ENCODE measurements at regions not wholly inside any gene's neighbourhood (a gene's known extent, or its start where the extent isn't known, plus 50 kb on each side); places are given as distances from the start of the nearest gene placed in this dataset.

- H3K9me3 ChIP-seq (replicated peaks; ENCODE audit: insufficient read depth, low read length), result no peaks in the 10 kb centered on the region
- no peak overlapping the region for H2AFZ ChIP-seq (ENCODE audit: low read length)
- TF ChIP-seq EZH2phosphoT487 (IDR thresholded peaks at IDR 0.05; ENCODE audit: low read length) (no peak), EZH2 (optimal IDR thresholded peaks at IDR 0.05; ENCODE audit: low read depth, low read length) (no peak)
- TF ChIP-seq, protein P1, sequence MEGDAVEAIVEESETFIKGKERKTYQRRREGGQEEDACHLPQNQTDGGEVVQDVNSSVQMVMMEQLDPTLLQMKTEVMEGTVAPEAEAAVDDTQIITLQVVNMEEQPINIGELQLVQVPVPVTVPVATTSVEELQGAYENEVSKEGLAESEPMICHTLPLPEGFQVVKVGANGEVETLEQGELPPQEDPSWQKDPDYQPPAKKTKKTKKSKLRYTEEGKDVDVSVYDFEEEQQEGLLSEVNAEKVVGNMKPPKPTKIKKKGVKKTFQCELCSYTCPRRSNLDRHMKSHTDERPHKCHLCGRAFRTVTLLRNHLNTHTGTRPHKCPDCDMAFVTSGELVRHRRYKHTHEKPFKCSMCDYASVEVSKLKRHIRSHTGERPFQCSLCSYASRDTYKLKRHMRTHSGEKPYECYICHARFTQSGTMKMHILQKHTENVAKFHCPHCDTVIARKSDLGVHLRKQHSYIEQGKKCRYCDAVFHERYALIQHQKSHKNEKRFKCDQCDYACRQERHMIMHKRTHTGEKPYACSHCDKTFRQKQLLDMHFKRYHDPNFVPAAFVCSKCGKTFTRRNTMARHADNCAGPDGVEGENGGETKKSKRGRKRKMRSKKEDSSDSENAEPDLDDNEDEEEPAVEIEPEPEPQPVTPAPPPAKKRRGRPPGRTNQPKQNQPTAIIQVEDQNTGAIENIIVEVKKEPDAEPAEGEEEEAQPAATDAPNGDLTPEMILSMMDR (IDR thresholded peaks at IDR 0.05; ENCODE audit: low read length), result no peak
- H3K4me1 ChIP-seq (ENCODE audit: low read length), result no peaks in the 10 kb centered on the region
- no peaks in the 10 kb centered on the region for H4K20me1 ChIP-seq (ENCODE audit: insufficient read depth, low read length)
- H3K27me3 ChIP-seq (replicated peaks; ENCODE audit: insufficient read depth, low read length), result no peaks in the 10 kb centered on the region
- H3K4me3 ChIP-seq (ENCODE audit: low read length), result no peak overlapping the region
- H3K27ac ChIP-seq (ENCODE audit: low read length), result no peak overlapping the region
- no peak for DNase-seq
- no peaks in the 10 kb centered on the region; the same call in 1 of the 2 replicates for H3K9me2 ChIP-seq (replicated peaks; ENCODE audit: insufficient read depth, low read length)
- no peaks in the 10 kb centered on the region for H3F3A ChIP-seq (ENCODE audit: insufficient read depth, low read length)
- H3K36me3 ChIP-seq (replicated peaks; ENCODE audit: insufficient read depth, low read length), result no peaks in the 10 kb centered on the region
- H3K9ac ChIP-seq (ENCODE audit: low read length), result no peak overlapping the region
- no peaks in the 10 kb centered on the region for H3K79me2 ChIP-seq (ENCODE audit: low read length)
- H3K4me2 ChIP-seq (ENCODE audit: low read depth, low read length), result no peak overlapping the region
Observed at GRCh38 chr15:99511531-99511865, 54.3 kb upstream of the MEF2A start.

- H3K9ac ChIP-seq (ENCODE audit: low read length), result no peak overlapping the region
- no peak overlapping the region for H3K4me3 ChIP-seq (ENCODE audit: low read length)
- no peak overlapping the region for H3K27ac ChIP-seq (ENCODE audit: low read length)
- no peaks in the 10 kb centered on the region for H3F3A ChIP-seq (ENCODE audit: insufficient read depth, low read length)
- H4K20me1 ChIP-seq (ENCODE audit: insufficient read depth, low read length), result no peaks in the 10 kb centered on the region
- H3K9me2 ChIP-seq (replicated peaks; ENCODE audit: insufficient read depth, low read length), result no peaks in the 10 kb centered on the region; the same call in 1 of the 2 replicates
- TF ChIP-seq, protein P1 (IDR thresholded peaks at IDR 0.05; ENCODE audit: low read length), result no peak
- TF ChIP-seq EZH2 (optimal IDR thresholded peaks at IDR 0.05; ENCODE audit: low read depth, low read length) (no peak), EZH2phosphoT487 (IDR thresholded peaks at IDR 0.05; ENCODE audit: low read length) (no peak)
- H3K4me1 ChIP-seq (ENCODE audit: low read length), result no peaks in the 10 kb centered on the region
- DNase-seq, result no peak
- H3K79me2 ChIP-seq (ENCODE audit: low read length), result no peaks in the 10 kb centered on the region
- no peak overlapping the region for H3K4me2 ChIP-seq (ENCODE audit: low read depth, low read length)
- no peaks in the 10 kb centered on the region for H3K9me3 ChIP-seq (replicated peaks; ENCODE audit: insufficient read depth, low read length)
- no peaks in the 10 kb centered on the region for H3K27me3 ChIP-seq (replicated peaks; ENCODE audit: insufficient read depth, low read length)
- no peak overlapping the region for H2AFZ ChIP-seq (ENCODE audit: low read length)
- H3K36me3 ChIP-seq (replicated peaks; ENCODE audit: insufficient read depth, low read length), result no peaks in the 10 kb centered on the region
Observed at GRCh38 chr15:99511866-99512661, 53.7 kb upstream of the MEF2A start.

- H3K27ac ChIP-seq (ENCODE audit: low read length), result no peak overlapping the region
- H3K4me3 ChIP-seq (ENCODE audit: low read length), result no peak overlapping the region
- H3K9ac ChIP-seq (ENCODE audit: low read length), result no peak overlapping the region
- H3K4me2 ChIP-seq (ENCODE audit: low read depth, low read length), result no peak overlapping the region
- no peak overlapping the region for H2AFZ ChIP-seq (ENCODE audit: low read length)
- H4K20me1 ChIP-seq (ENCODE audit: insufficient read depth, low read length), result no peaks in the 10 kb centered on the region
- H3F3A ChIP-seq (ENCODE audit: insufficient read depth, low read length), result no peaks in the 10 kb centered on the region
- H3K9me3 ChIP-seq (replicated peaks; ENCODE audit: insufficient read depth, low read length), result no peaks in the 10 kb centered on the region
- no peak for DNase-seq
- H3K9me2 ChIP-seq (replicated peaks; ENCODE audit: insufficient read depth, low read length), result no peaks in the 10 kb centered on the region; the same call in 1 of the 2 replicates
- H3K36me3 ChIP-seq (replicated peaks; ENCODE audit: insufficient read depth, low read length), result no peaks in the 10 kb centered on the region
- no peak for TF ChIP-seq EZH2 (optimal IDR thresholded peaks at IDR 0.05; ENCODE audit: low read depth, low read length)
- TF ChIP-seq, protein P1 (IDR thresholded peaks at IDR 0.05; ENCODE audit: low read length), result no peak
- no peak for TF ChIP-seq EZH2phosphoT487 (IDR thresholded peaks at IDR 0.05; ENCODE audit: low read length)
- no peaks in the 10 kb centered on the region for H3K27me3 ChIP-seq (replicated peaks; ENCODE audit: insufficient read depth, low read length)
- H3K79me2 ChIP-seq (ENCODE audit: low read length), result no peaks in the 10 kb centered on the region
- H3K4me1 ChIP-seq (ENCODE audit: low read length), result no peaks in the 10 kb centered on the region
Observed at GRCh38 chr15:99514306-99514705, 51.5 kb upstream of the MEF2A start.

Measured in MM.1S (cell line).